ENCODE measurements at regions not wholly inside any gene's neighbourhood (a gene's known extent, or its start where the extent isn't known, plus 50 kb on each side); places are given as distances from the start of the nearest gene placed in this dataset.
"Not testable (repeated sequence)": the region's sequence is repeated elsewhere in the genome, so short reads cannot be mapped to it uniquely, and the experiment has no call there.

DNA sequence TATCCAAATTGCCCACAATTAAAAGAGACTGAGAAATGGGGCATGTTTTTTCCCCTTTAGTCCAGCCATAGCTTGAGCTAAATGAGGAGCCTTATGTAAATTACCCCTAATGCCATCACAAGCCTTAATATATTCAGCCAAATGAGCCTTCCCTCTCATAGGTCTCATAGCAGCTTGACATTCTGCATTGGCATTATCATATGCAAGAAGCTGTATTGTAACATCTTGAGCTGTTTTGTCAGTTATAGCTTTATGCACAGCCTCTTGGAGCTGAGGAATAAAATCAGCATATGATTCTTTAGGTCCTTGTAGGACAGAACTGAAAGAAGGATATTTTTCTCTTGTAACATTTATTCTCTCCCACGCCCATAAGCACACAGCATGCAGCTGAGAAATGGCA lies 153.2 kb downstream of the ZNF486 start:
- FAIRE-seq (no peak), DNase-seq (ENCODE audit: low read depth) (no peak)
- Histone ChIP-seq H3K27me3 (ENCODE audit: control insufficient read depth, insufficient read depth, low read length) (no peaks in the 10 kb centered on the region), H3K4me3 (ENCODE audit: low read depth, low read length) (no peak overlapping the region), H3K36me3 (ENCODE audit: control insufficient read depth, insufficient read depth, low read length) (no peaks in the 10 kb centered on the region)
- TF ChIP-seq, protein P1, sequence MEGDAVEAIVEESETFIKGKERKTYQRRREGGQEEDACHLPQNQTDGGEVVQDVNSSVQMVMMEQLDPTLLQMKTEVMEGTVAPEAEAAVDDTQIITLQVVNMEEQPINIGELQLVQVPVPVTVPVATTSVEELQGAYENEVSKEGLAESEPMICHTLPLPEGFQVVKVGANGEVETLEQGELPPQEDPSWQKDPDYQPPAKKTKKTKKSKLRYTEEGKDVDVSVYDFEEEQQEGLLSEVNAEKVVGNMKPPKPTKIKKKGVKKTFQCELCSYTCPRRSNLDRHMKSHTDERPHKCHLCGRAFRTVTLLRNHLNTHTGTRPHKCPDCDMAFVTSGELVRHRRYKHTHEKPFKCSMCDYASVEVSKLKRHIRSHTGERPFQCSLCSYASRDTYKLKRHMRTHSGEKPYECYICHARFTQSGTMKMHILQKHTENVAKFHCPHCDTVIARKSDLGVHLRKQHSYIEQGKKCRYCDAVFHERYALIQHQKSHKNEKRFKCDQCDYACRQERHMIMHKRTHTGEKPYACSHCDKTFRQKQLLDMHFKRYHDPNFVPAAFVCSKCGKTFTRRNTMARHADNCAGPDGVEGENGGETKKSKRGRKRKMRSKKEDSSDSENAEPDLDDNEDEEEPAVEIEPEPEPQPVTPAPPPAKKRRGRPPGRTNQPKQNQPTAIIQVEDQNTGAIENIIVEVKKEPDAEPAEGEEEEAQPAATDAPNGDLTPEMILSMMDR (IDR thresholded peaks at IDR 0.05; ENCODE audit: insufficient read depth, low read length, severe bottlenecking), result no peak

DNA sequence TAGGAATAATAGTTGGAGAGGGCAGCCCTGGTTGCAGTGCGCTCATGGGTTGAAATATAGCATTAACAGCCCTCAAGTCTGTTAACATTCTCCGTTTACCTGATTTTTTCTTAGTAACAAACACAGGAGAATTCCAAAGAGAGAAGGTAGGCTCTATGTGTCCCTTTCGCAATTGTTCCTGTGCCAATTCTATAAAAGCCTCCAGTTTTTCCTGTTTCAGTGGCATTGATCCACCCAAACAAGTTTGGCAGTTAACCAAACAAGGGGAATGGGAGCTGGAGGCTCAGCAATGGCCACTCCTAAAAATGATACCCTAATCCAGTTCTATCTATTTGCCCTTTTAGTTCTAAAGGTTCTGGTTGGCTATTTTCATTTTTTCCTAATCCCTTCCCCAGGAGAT lies 151.6 kb downstream of the ZNF486 start:
- TF ChIP-seq, protein P1 (IDR thresholded peaks at IDR 0.05; ENCODE audit: insufficient read depth, low read length, severe bottlenecking), result no peak
- DNase-seq (ENCODE audit: low read depth), result no peak
- H3K36me3 ChIP-seq (ENCODE audit: control insufficient read depth, insufficient read depth, low read length), result no peaks in the 10 kb centered on the region
- no peak overlapping the region for H3K4me3 ChIP-seq (ENCODE audit: low read depth, low read length)
- no peaks in the 10 kb centered on the region for H3K27me3 ChIP-seq (ENCODE audit: control insufficient read depth, insufficient read depth, low read length)
- FAIRE-seq, result no peak

DNA sequence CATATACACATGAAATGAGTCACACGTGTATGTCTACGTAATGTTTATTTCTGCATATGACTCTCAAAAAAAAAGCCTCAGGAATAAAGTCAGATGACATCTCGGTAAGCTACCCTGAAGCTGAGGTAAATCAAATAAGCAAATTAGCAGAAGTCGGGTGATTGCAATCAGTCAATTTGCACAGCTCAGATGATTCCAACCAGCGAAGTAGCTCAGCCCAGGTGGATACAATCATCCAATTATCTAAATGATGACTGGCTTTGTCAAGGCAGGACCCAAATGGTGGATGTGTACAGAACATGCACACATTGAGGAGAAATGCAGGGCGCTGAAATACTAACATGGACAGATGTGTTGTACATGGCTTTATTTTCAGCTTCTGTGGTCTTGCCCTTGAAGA lies 148.5 kb downstream of the ZNF486 start:
- H3K36me3 ChIP-seq (ENCODE audit: control insufficient read depth, insufficient read depth, low read length), result no peaks in the 10 kb centered on the region
- no peak overlapping the region for H3K4me3 ChIP-seq (ENCODE audit: low read depth, low read length)
- FAIRE-seq (no peak), DNase-seq (ENCODE audit: low read depth) (no peak)
- no peaks in the 10 kb centered on the region for H3K27me3 ChIP-seq (ENCODE audit: control insufficient read depth, insufficient read depth, low read length)
- TF ChIP-seq, protein P1 (IDR thresholded peaks at IDR 0.05; ENCODE audit: insufficient read depth, low read length, severe bottlenecking), result no peak

DNA sequence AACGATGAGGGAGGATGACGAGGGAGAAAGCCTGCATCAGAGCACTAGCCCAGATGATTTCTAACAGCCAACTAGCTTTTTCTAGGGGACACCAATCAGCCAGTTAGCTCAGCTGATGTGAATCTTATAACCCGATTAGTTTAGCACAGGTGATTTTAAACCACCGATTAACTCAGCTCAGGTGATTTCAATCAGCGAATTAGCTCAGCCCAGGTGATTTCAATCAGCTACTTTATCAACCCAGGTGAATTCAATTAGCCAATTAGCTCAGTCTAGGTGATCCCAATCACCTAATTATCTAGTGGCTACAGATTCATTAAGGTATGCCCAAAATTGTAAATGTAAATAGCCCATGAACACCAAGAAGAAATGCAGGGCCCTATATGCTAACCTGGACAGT lies 146.9 kb downstream of the ZNF486 start:
- H3K4me3 ChIP-seq (ENCODE audit: low read depth, low read length), result no peak overlapping the region
- FAIRE-seq, result peak; percentile 7
- no peaks in the 10 kb centered on the region for H3K27me3 ChIP-seq (ENCODE audit: control insufficient read depth, insufficient read depth, low read length)
- no peak for DNase-seq (ENCODE audit: low read depth)
- TF ChIP-seq, protein P1 (IDR thresholded peaks at IDR 0.05; ENCODE audit: insufficient read depth, low read length, severe bottlenecking), result no peak
- H3K36me3 ChIP-seq (ENCODE audit: control insufficient read depth, insufficient read depth, low read length), result no peaks in the 10 kb centered on the region

DNA sequence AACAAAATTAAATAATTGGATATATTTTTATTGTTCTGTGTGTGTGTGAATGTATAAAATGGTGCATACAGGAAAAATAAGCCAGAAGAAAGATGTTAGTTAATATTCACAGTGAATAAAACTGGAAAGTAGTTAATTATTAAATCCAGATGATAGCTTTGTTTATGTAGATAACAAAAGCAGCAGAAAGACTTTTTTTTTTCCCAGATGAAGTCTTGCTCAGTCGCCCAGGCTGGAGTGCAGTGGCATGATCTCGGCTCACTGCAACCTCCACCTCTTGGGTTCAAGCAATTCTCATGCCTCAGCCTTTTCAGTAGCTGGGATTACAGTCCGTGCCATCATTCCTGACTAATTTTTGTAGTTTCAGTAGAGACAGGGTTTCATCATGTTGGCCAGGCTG lies 140.1 kb downstream of the ZNF486 start:
- DNase-seq (ENCODE audit: low read depth) (no peak), FAIRE-seq (no peak)
- Histone ChIP-seq H3K27me3 (ENCODE audit: control insufficient read depth, insufficient read depth, low read length) (no peaks in the 10 kb centered on the region), H3K36me3 (ENCODE audit: control insufficient read depth, insufficient read depth, low read length) (no peaks in the 10 kb centered on the region), H3K4me3 (ENCODE audit: low read depth, low read length) (no peak overlapping the region)
- TF ChIP-seq, protein P1 (IDR thresholded peaks at IDR 0.05; ENCODE audit: insufficient read depth, low read length, severe bottlenecking), result no peak

DNA sequence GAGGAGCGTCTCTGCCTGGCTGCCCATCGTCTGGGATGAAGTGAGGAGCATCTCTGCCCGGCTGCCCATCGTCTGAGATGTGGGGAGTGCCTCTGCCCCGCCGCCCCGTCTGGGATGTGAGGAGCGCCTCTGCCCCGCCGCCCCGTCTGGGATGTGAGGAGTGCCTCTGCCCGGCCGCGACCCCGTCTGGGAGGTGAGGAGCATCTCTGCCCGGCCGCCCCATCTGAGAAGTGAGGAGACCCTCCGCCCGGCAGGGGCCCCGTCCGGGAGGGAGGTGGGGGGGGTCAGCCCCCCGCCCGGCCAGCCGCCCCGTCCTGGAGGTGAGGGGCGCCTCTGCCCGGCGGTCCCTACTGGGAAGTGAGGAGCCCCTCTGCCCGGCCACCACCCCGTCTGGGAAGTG lies 129.3 kb downstream of the ZNF486 start:
- not testable (repeated sequence) for DNase-seq (ENCODE audit: low read depth); H3K4me3 ChIP-seq (ENCODE audit: low read depth, low read length); FAIRE-seq; H3K36me3 ChIP-seq (ENCODE audit: control insufficient read depth, insufficient read depth, low read length); H3K27me3 ChIP-seq (ENCODE audit: control insufficient read depth, insufficient read depth, low read length)

All from bronchial epithelial cell (primary cell).